Smooth muscle cell (in vitro differentiated cells): ENCODE measurements at regions not wholly inside any gene's neighbourhood (a gene's known extent, or its start where the extent isn't known, plus 50 kb on each side); places are given as distances from the start of the nearest gene placed in this dataset.

Source experiments
- DNase-seq: peaks from one replicate; lab custom pipeline; 2025; ENCODE audit not compliant: unreplicated experiment; lab: John Stamatoyannopoulos, UW
- H2AFZ ChIP-seq: fragments of 200-600 bp; sonication (generic); 2 replicates; pipeline ENCODE4 v1.6.0; 2016; ENCODE audit warnings: antibody characterized with exemption, low read depth, mild to moderate bottlenecking
- H3F3A ChIP-seq: fragments of 200-600 bp; sonication (generic); 2 replicates; pipeline ENCODE4 v1.6.0; 2017; ENCODE audit warnings: antibody characterized with exemption, low read depth
- H3K27ac ChIP-seq: fragments of 200-600 bp; sonication (generic); 2 replicates; pipeline ENCODE4 v1.5.1; 2016; ENCODE audit warnings: low read depth, mild to moderate bottlenecking
- H3K27me3 ChIP-seq: fragments of 200-600 bp; sonication (generic); 2 replicates; pipeline ENCODE4 v1.6.1; 2016; ENCODE audit warnings: low read depth, mild to moderate bottlenecking
- H3K36me3 ChIP-seq: fragments of 200-600 bp; sonication (generic); 2 replicates; pipeline ENCODE4 v1.5.1; 2016; ENCODE audit warnings: low read depth
- H3K4me1 ChIP-seq: fragments of 200-600 bp; sonication (generic); 2 replicates; pipeline ENCODE4 v1.5.1; 2016; ENCODE audit warnings: low read depth
- H3K4me2 ChIP-seq: fragments of 200-600 bp; sonication (generic); 2 replicates; pipeline ENCODE4 v1.6.0; 2016; ENCODE audit warnings: mild to moderate bottlenecking
- H3K4me3 ChIP-seq: fragments of 200-600 bp; sonication (generic); 2 replicates; pipeline ENCODE4 v1.5.1; 2016; ENCODE audit warnings: mild to moderate bottlenecking
- H3K79me2 ChIP-seq: fragments of 200-600 bp; sonication (generic); 2 replicates; pipeline ENCODE4 v1.6.0; 2016; ENCODE audit warnings: low read depth, mild to moderate bottlenecking
- H3K9ac ChIP-seq: fragments of 200-600 bp; sonication (generic); 2 replicates; pipeline ENCODE4 v1.6.0; 2016; ENCODE audit warnings: low read depth
- H3K9me3 ChIP-seq: fragments of 200-600 bp; sonication (generic); replicated peaks from 2 replicates; pipeline ENCODE4 v1.5.1; 2016; ENCODE audit warnings: low read depth
- H4K20me1 ChIP-seq: fragments of 200-600 bp; sonication (generic); 2 replicates; pipeline ENCODE4 v1.6.0; 2016; ENCODE audit warnings: low read depth
- CTCF ChIP-seq: fragments of 200-600 bp; sonication (generic); IDR thresholded peaks from 2 replicates; pipeline ENCODE4 v1.5.1; 2017; ENCODE audit warnings: borderline replicate concordance, mild to moderate bottlenecking, antibody characterized with exemption; ENCODE audit not compliant: insufficient read depth, poor library complexity, severe bottlenecking
- WGBS: methylation state at CpG from one replicate; pipeline ENCODE4 v1.1.7; 2016; ENCODE audit warnings: low lambda C conversion rate; 5-methylcytosine and 5-hydroxymethylcytosine counted together

DNA sequence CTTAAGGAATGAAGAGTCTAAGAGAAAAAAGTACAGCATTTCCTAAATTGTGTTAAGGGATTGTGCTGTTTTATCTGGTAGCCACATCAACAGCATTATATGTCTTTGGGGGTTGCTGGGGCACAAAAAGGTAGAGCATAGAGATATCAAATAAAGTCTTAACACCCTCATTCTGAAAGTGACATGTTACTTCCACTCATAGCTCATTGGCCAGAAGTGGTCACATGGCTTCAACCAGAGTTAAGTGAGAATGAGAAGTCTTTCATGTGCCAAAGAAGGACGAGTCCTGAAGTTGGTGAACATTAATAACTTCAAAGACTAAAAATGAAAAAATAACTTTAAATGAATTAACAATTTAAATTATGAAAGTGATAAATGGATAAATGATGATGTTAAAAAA is 175.7 kb upstream of the ZEB2 start:
- Histone ChIP-seq H3K9me3 (no peaks in the 10 kb centered on the region), H3K4me2 (no peak overlapping the region)
- TF ChIP-seq CTCF, result no peak

GRCh38 chr2:144694456-144694855 is 174.5 kb upstream of the ZEB2 start:
- H4K20me1 ChIP-seq, result no peaks in the 10 kb centered on the region
- WGBS, result 84% methylated on average over 1 of the region's 1 CpG
- H3K36me3 ChIP-seq, result no peaks in the 10 kb centered on the region
- H3F3A ChIP-seq, result no peaks in the 10 kb centered on the region
- H3K79me2 ChIP-seq, result no peaks in the 10 kb centered on the region
- no peaks in the 10 kb centered on the region for H3K4me1 ChIP-seq
- no peaks in the 10 kb centered on the region for H3K27me3 ChIP-seq
- no peak overlapping the region for H3K27ac ChIP-seq
- H3K4me3 ChIP-seq, result no peak overlapping the region
- H3K9ac ChIP-seq, result no peak overlapping the region
- TF ChIP-seq CTCF, result no peak
- no peak for DNase-seq
- H3K4me2 ChIP-seq, result no peak overlapping the region
- no peaks in the 10 kb centered on the region for H3K9me3 ChIP-seq
- H2AFZ ChIP-seq, result no peak overlapping the region

More for the DNA sequence above, 175.7 kb upstream of the ZEB2 start:
- H3F3A ChIP-seq, result no peaks in the 10 kb centered on the region
- DNase-seq, result no peak
- no peak overlapping the region for H2AFZ ChIP-seq
- H3K9ac ChIP-seq, result no peak overlapping the region
- H3K36me3 ChIP-seq, result no peaks in the 10 kb centered on the region
- WGBS, result 98% methylated on average over 1 of the region's 1 CpG
- H3K79me2 ChIP-seq, result no peaks in the 10 kb centered on the region
- no peaks in the 10 kb centered on the region for H4K20me1 ChIP-seq
- no peak overlapping the region for H3K4me3 ChIP-seq
- no peaks in the 10 kb centered on the region for H3K4me1 ChIP-seq
- H3K27ac ChIP-seq, result no peak overlapping the region
- H3K27me3 ChIP-seq, result no peaks in the 10 kb centered on the region

DNA sequence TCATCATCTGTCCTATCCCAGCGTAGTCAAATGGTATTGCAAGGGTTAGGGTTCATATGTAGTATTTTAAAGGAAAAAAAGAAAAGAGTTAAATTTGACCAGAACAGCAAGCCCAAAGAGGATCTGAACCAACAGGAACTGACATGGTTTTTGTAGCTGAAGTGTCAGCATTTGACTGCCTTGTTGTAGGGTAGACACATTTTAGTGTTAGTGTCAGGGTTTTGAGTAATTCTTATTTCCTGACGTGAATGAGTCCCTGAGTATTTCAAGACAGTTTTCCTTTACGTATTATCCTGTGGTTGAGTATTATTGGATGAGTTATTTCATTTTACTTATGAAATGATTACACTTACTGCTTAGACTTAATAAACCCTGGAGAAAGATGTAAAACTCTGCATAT is 173.3 kb upstream of the ZEB2 start:
- no peaks in the 10 kb centered on the region for H3F3A ChIP-seq
- 90% methylated on average over 3 of the region's 3 CpGs for WGBS
- DNase-seq, result no peak
- H3K4me2 ChIP-seq, result no peak overlapping the region
- no peaks in the 10 kb centered on the region for H3K79me2 ChIP-seq
- no peak overlapping the region for H3K4me3 ChIP-seq
- no peaks in the 10 kb centered on the region for H4K20me1 ChIP-seq
- H3K9ac ChIP-seq, result no peak overlapping the region
- no peak for TF ChIP-seq CTCF
- no peaks in the 10 kb centered on the region for H3K4me1 ChIP-seq
- H3K27me3 ChIP-seq, result no peaks in the 10 kb centered on the region
- no peak overlapping the region for H2AFZ ChIP-seq
- no peaks in the 10 kb centered on the region for H3K9me3 ChIP-seq
- H3K27ac ChIP-seq, result no peak overlapping the region
- no peaks in the 10 kb centered on the region for H3K36me3 ChIP-seq

- Histone ChIP-seq H3K4me1 (no peaks in the 10 kb centered on the region), H3K79me2 (no peaks in the 10 kb centered on the region), H2AFZ (no peak overlapping the region), H3K4me3 (no peak overlapping the region), H3K27ac (no peak overlapping the region), H3K27me3 (no peaks in the 10 kb centered on the region), H3K36me3 (no peaks in the 10 kb centered on the region), H3K9ac (no peak overlapping the region), H3K9me3 (no peaks in the 10 kb centered on the region), H3F3A (no peaks in the 10 kb centered on the region), H4K20me1 (no peaks in the 10 kb centered on the region), H3K4me2 (no peak overlapping the region)
- DNase-seq, result no peak
- no peak for TF ChIP-seq CTCF
- 91% methylated on average over 5 of the region's 5 CpGs for WGBS
Measured at GRCh38 chr2:144692661-144693060, 172.7 kb upstream of the ZEB2 start.
